Neuronal stem cell (in vitro differentiated cells): ENCODE measurements at regions not wholly inside any gene's neighbourhood (a gene's known extent, or its start where the extent isn't known, plus 50 kb on each side); places are given as distances from the start of the nearest gene placed in this dataset.

ENCODE experiments used
- DNase-seq: peaks from one replicate; pipeline ENCODE4 v3.0.0-alpha.2; 2013; ENCODE audit warnings: low spot score
- H2AFZ ChIP-seq: one replicate; pipeline ENCODE4 v1.6.1; 2013; ENCODE audit warnings: mild to moderate bottlenecking, low read length, inconsistent platforms
- H2AK5ac ChIP-seq: 2 replicates; pipeline ENCODE4 v1.6.1; 2013; ENCODE audit warnings: low read depth, mild to moderate bottlenecking, inconsistent platforms, low read length, moderate library complexity, mixed read lengths
- H2BK120ac ChIP-seq: 2 replicates; pipeline ENCODE4 v1.6.1; 2013; ENCODE audit warnings: low read depth, mild to moderate bottlenecking, inconsistent platforms, low read length, moderate library complexity, mixed read lengths
- H2BK12ac ChIP-seq: one replicate; pipeline ENCODE4 v1.6.1; 2013; ENCODE audit warnings: low read length, inconsistent platforms
- H2BK15ac ChIP-seq: 2 replicates; pipeline ENCODE4 v1.6.1; 2013; ENCODE audit warnings: mild to moderate bottlenecking, low read length, inconsistent platforms, mixed read lengths
- H2BK5ac ChIP-seq: one replicate; pipeline ENCODE4 v1.6.1; 2013; ENCODE audit warnings: inconsistent platforms, mild to moderate bottlenecking, low read length, moderate library complexity
- H3K14ac ChIP-seq: one replicate; pipeline ENCODE4 v1.6.1; 2013; ENCODE audit warnings: low read length, inconsistent platforms
- H3K18ac ChIP-seq: 2 replicates; pipeline ENCODE4 v1.6.1; 2013; ENCODE audit warnings: low read length, inconsistent platforms
- H3K23ac ChIP-seq: 2 replicates; pipeline ENCODE4 v1.6.1; 2013; ENCODE audit warnings: low read depth, mild to moderate bottlenecking, mixed read lengths, low read length, inconsistent platforms; ENCODE audit not compliant: poor library complexity
- H3K27ac ChIP-seq: replicated peaks from 3 replicates; pipeline ENCODE4 v1.5.1; 2013; ENCODE audit warnings: low read length, inconsistent platforms
- H3K27me3 ChIP-seq, 3 experiments: 2 replicates each; pipeline ENCODE4 v1.6.1; 2013; ENCODE audit warnings: low read length in 3 of 3, mild to moderate bottlenecking in 2 of 3, inconsistent platforms in 1 of 3, low read depth in 1 of 3, mixed read lengths in 1 of 3, moderate library complexity in 1 of 3; ENCODE audit not compliant: control insufficient read depth in 3 of 3, insufficient read depth in 3 of 3
- H3K36me3 ChIP-seq, 2 donors: replicated peaks in 1 of 2; 2 replicates each; pipeline ENCODE4 v1.6.1; 2013; ENCODE audit warnings: low read length in 2 of 2; ENCODE audit not compliant: control insufficient read depth in 2 of 2, insufficient read depth in 2 of 2
- H3K4ac ChIP-seq: 2 replicates; pipeline ENCODE4 v1.6.1; 2013; ENCODE audit warnings: inconsistent platforms, mild to moderate bottlenecking, low read length, moderate library complexity
- H3K4me1 ChIP-seq, 2 donors: 1 replicate in 1 of 2; 2 replicates in 1 of 2; pipeline ENCODE4 v1.6.1; 2013; ENCODE audit warnings: low read length in 2 of 2, low read depth in 1 of 2; ENCODE audit not compliant: control insufficient read depth in 2 of 2, insufficient read depth in 1 of 2
- H3K4me2 ChIP-seq: one replicate; pipeline ENCODE4 v1.6.1; 2013; ENCODE audit warnings: mild to moderate bottlenecking, low read length, inconsistent platforms; ENCODE audit not compliant: insufficient read depth, poor library complexity, severe bottlenecking
- H3K4me3 ChIP-seq, 2 donors: 2 replicates each; pipeline ENCODE4 v1.5.1; 2013; ENCODE audit warnings: low read length in 2 of 2, mild to moderate bottlenecking in 2 of 2, inconsistent platforms in 1 of 2, moderate library complexity in 1 of 2
- H3K79me1 ChIP-seq: one replicate; pipeline ENCODE4 v1.6.1; 2013; ENCODE audit warnings: low read depth, mild to moderate bottlenecking, inconsistent platforms, low read length, moderate library complexity
- H3K9ac ChIP-seq: one replicate; pipeline ENCODE4 v1.6.1; 2013; ENCODE audit warnings: mild to moderate bottlenecking, low read depth, low read length, inconsistent platforms; ENCODE audit not compliant: poor library complexity
- H3K9me3 ChIP-seq, 2 donors: replicated peaks in 1 of 2; 2 replicates each; pipeline versions ENCODE3 to v1.6.1; 2013; ENCODE audit warnings: low read length in 2 of 2, mild to moderate bottlenecking in 2 of 2, inconsistent platforms in 1 of 2, low read depth in 1 of 2, mixed read lengths in 1 of 2, moderate library complexity in 1 of 2; ENCODE audit not compliant: control insufficient read depth in 2 of 2, insufficient read depth in 1 of 2
- H4K8ac ChIP-seq: one replicate; pipeline ENCODE4 v1.6.1; 2013; ENCODE audit warnings: low read depth, mild to moderate bottlenecking, inconsistent platforms, low read length, moderate library complexity
- H4K91ac ChIP-seq: one replicate; pipeline ENCODE4 v1.6.1; 2013; ENCODE audit warnings: low read length, low read depth, mild to moderate bottlenecking, inconsistent platforms; ENCODE audit not compliant: poor library complexity
- WGBS, 2 donors: extraction: QIAGEN DNeasy Blood & Tissue Kit; methylation state at CpG; one replicate each; pipeline ENCODE4 v1.1.7; 2013; ENCODE audit warnings: missing lambda C conversion rate in 2 of 2, mixed read lengths in 1 of 2; ENCODE audit not compliant: insufficient read length in 2 of 2, insufficient replicate concordance in 1 of 2; ENCODE audit errors: extremely low coverage in 2 of 2; 5-methylcytosine and 5-hydroxymethylcytosine counted together

- Histone ChIP-seq H3K4me1 (no peaks in the 10 kb centered on the region), H3K23ac (no peak overlapping the region), H4K8ac (no peak overlapping the region), H3K4ac (no peak overlapping the region), H2BK15ac (no peak overlapping the region), H3K9me3 (peaks cover 2 to 6% of the 10 kb centered on the region in 2 donors), H3K18ac (no peak overlapping the region), H4K91ac (no peak overlapping the region), H3K79me1 (no peaks in the 10 kb centered on the region), H3K14ac (no peak overlapping the region), H3K4me2 (no peak overlapping the region), H2AK5ac (no peak overlapping the region), H2BK12ac (no peak overlapping the region), H3K4me3 (no peak overlapping the region), H2AFZ (no peak overlapping the region), H3K36me3 (no peaks in the 10 kb centered on the region), H3K27ac (no peak overlapping the region), H2BK5ac (no peak overlapping the region), H3K9ac (no peak overlapping the region), H2BK120ac (no peak overlapping the region), H3K27me3 (no peaks in the 10 kb centered on the region)
- no peak for DNase-seq
- no CpG with 5 or more reads among the region's 1 CpG for WGBS, 2 donors
Measured at GRCh38 chr17:69975808-69976207, 99.2 kb upstream of the KCNJ16 start.

- H3K79me1 ChIP-seq, result no peaks in the 10 kb centered on the region
- no peak overlapping the region for H2BK5ac ChIP-seq
- H3K18ac ChIP-seq, result no peak overlapping the region
- no peak overlapping the region for H2BK15ac ChIP-seq
- H4K91ac ChIP-seq, result no peak overlapping the region
- H3K23ac ChIP-seq, result no peak overlapping the region
- H3K9me3 ChIP-seq, result peaks cover 2 to 6% of the 10 kb centered on the region in 2 donors
- H3K9ac ChIP-seq, result no peak overlapping the region
- H3K4me2 ChIP-seq, result no peak overlapping the region
- H2AK5ac ChIP-seq, result no peak overlapping the region
- WGBS, 2 donors, result no CpG with 5 or more reads among the region's 1 CpG
- H2BK120ac ChIP-seq, result no peak overlapping the region
- no peak for DNase-seq
- H3K4ac ChIP-seq, result no peak overlapping the region
- no peaks in the 10 kb centered on the region for H3K4me1 ChIP-seq
- no peaks in the 10 kb centered on the region for H3K27me3 ChIP-seq
- no peak overlapping the region for H4K8ac ChIP-seq
- H2BK12ac ChIP-seq, result no peak overlapping the region
- no peak overlapping the region for H3K27ac ChIP-seq
- no peak overlapping the region for H3K14ac ChIP-seq
- H2AFZ ChIP-seq, result no peak overlapping the region
- no peaks in the 10 kb centered on the region for H3K36me3 ChIP-seq
- H3K4me3 ChIP-seq, result no peak overlapping the region
Measured at GRCh38 chr17:69978056-69978646, 96.9 kb upstream of the KCNJ16 start.

GRCh38 chr17:69981441-69981840, 93.6 kb upstream of the KCNJ16 start:
- no peak overlapping the region for H3K23ac ChIP-seq
- H3K27me3 ChIP-seq, result no peaks in the 10 kb centered on the region
- no peak overlapping the region for H3K4ac ChIP-seq
- H3K4me1 ChIP-seq, result no peaks in the 10 kb centered on the region
- H3K9ac ChIP-seq, result no peak overlapping the region
- no peaks in the 10 kb centered on the region for H3K9me3 ChIP-seq
- H2BK15ac ChIP-seq, result no peak overlapping the region
- no peak overlapping the region for H2BK12ac ChIP-seq
- H4K91ac ChIP-seq, result no peak overlapping the region
- H2AK5ac ChIP-seq, result no peak overlapping the region
- H3K4me2 ChIP-seq, result no peak overlapping the region
- no peak overlapping the region for H2BK5ac ChIP-seq
- no peaks in the 10 kb centered on the region for H3K79me1 ChIP-seq
- no peak overlapping the region for H3K4me3 ChIP-seq
- no peaks in the 10 kb centered on the region for H3K36me3 ChIP-seq
- no peak overlapping the region for H3K14ac ChIP-seq
- no CpG with 5 or more reads among the region's 5 CpGs for WGBS, 2 donors
- no peak for DNase-seq
- H3K18ac ChIP-seq, result no peak overlapping the region
- H2AFZ ChIP-seq, result no peak overlapping the region
- H4K8ac ChIP-seq, result no peak overlapping the region
- no peak overlapping the region for H3K27ac ChIP-seq
- no peak overlapping the region for H2BK120ac ChIP-seq

GRCh38 chr17:69995476-69995875, 79.5 kb upstream of the KCNJ16 start:
- H2BK15ac ChIP-seq, result no peak overlapping the region
- no peak overlapping the region for H3K23ac ChIP-seq
- H3K27me3 ChIP-seq, result no peaks in the 10 kb centered on the region
- DNase-seq, result no peak
- no peak overlapping the region for H3K14ac ChIP-seq
- H2AK5ac ChIP-seq, result no peak overlapping the region
- H2BK12ac ChIP-seq, result no peak overlapping the region
- no peak overlapping the region for H3K4me2 ChIP-seq
- H2BK120ac ChIP-seq, result no peak overlapping the region
- H3K9ac ChIP-seq, result no peak overlapping the region
- H3K4me3 ChIP-seq, result no peak overlapping the region
- no peaks in the 10 kb centered on the region for H3K79me1 ChIP-seq
- H3K27ac ChIP-seq, result no peak overlapping the region
- H4K91ac ChIP-seq, result no peak overlapping the region
- H4K8ac ChIP-seq, result no peak overlapping the region
- no peak overlapping the region for H3K18ac ChIP-seq
- H2BK5ac ChIP-seq, result no peak overlapping the region
- WGBS, 2 donors, result no CpG with 5 or more reads among the region's 2 CpGs
- H2AFZ ChIP-seq, result no peak overlapping the region
- peaks cover 0 to 5% of the 10 kb centered on the region in 2 donors for H3K4me1 ChIP-seq
- H3K4ac ChIP-seq, result no peak overlapping the region
- H3K36me3 ChIP-seq, result no peaks in the 10 kb centered on the region
- H3K9me3 ChIP-seq, result peaks cover 4 to 5% of the 10 kb centered on the region in 2 donors
